HG03064 (cell line): ENCODE measurements at regions not wholly inside any gene's neighbourhood (a gene's known extent, or its start where the extent isn't known, plus 50 kb on each side); places are given as distances from the start of the nearest gene placed in this dataset.
"Not testable (repeated sequence)": the region's sequence is repeated elsewhere in the genome, so short reads cannot be mapped to it uniquely, and the experiment has no call there.

ENCODE experiments used
- ATAC-seq: cut with Tn5 transposase; IDR thresholded peaks from one replicate; pipeline ENCODE4 v1.9.1; 2021; ENCODE audit warnings: low read depth; ENCODE audit not compliant: unreplicated experiment

- ATAC-seq = no peak
Observed at GRCh38 chr4:154035341-154035740, 246.5 kb upstream of the SFRP2 start.

GRCh38 chr4:154033921-154034320, 245.0 kb upstream of the SFRP2 start:
- ATAC-seq = no peak

GRCh38 chr4:154032914-154033313, 244.0 kb upstream of the SFRP2 start:
- no peak for ATAC-seq

- ATAC-seq = no peak
Observed at GRCh38 chr4:154030746-154031145, 241.9 kb upstream of the SFRP2 start.

GRCh38 chr4:154030152-154030551, 241.3 kb upstream of the SFRP2 start:
- ATAC-seq = no peak

- no peak for ATAC-seq
Observed at GRCh38 chr4:154029171-154029570, 240.3 kb upstream of the SFRP2 start.

- no peak for ATAC-seq
Observed at GRCh38 chr4:154025110-154025509, 236.2 kb upstream of the SFRP2 start.

- no peak for ATAC-seq
Observed at GRCh38 chr4:154024097-154024694, 235.3 kb upstream of the SFRP2 start.

- not testable (repeated sequence) for ATAC-seq
Observed at GRCh38 chr4:154023671-154024070, 234.8 kb upstream of the SFRP2 start.

- no peak for ATAC-seq
Observed at GRCh38 chr4:154019811-154020210, 230.9 kb upstream of the SFRP2 start.

- ATAC-seq = no peak
Observed at GRCh38 chr4:154018659-154019058, 229.8 kb upstream of the SFRP2 start.

GRCh38 chr4:154015578-154015977, 226.7 kb upstream of the SFRP2 start:
- no peak for ATAC-seq

- no peak for ATAC-seq
Observed at GRCh38 chr4:154014407-154015321, 225.8 kb upstream of the SFRP2 start.

- ATAC-seq = no peak
Observed at GRCh38 chr4:154013576-154013975, 224.7 kb upstream of the SFRP2 start.

GRCh38 chr4:154010371-154010770, 221.5 kb upstream of the SFRP2 start:
- ATAC-seq = no peak

GRCh38 chr4:154009788-154010187, 220.9 kb upstream of the SFRP2 start:
- ATAC-seq = no peak

GRCh38 chr4:154009191-154009590, 220.3 kb upstream of the SFRP2 start:
- no peak for ATAC-seq

GRCh38 chr4:154005171-154005520, 216.3 kb upstream of the SFRP2 start:
- ATAC-seq = no peak

- ATAC-seq = no peak
Observed at GRCh38 chr4:154004507-154005170, 215.8 kb upstream of the SFRP2 start.

- ATAC-seq = no peak
Observed at GRCh38 chr4:154004016-154004415, 215.1 kb upstream of the SFRP2 start.

- ATAC-seq = no peak
Observed at GRCh38 chr4:154003378-154003777, 214.5 kb upstream of the SFRP2 start.

- ATAC-seq = no peak
Observed at GRCh38 chr4:154001193-154001592, 212.3 kb upstream of the SFRP2 start.
